Coronary artery (tissue), 2 donors: ENCODE measurements at regions not wholly inside any gene's neighbourhood (a gene's known extent, or its start where the extent isn't known, plus 50 kb on each side); places are given as distances from the start of the nearest gene placed in this dataset.

ENCODE experiments used
- DNase-seq: peaks from one replicate; pipeline ENCODE4 v3.0.0-alpha.2; 2017; ENCODE audit warnings: low spot score
- H3K27ac ChIP-seq, 2 donors: fragments of 200-600 bp; sonication (generic); one replicate each; pipeline ENCODE4 v1.5.1; 2016 to 2019
- H3K4me3 ChIP-seq: fragments of 200-600 bp; sonication (generic); 2 replicates; pipeline ENCODE4 v1.5.1; 2016; ENCODE audit warnings: mild to moderate bottlenecking, moderate library complexity
- TF ChIP-seq, protein P1 (sequence below): fragments of 200-600 bp; sonication (generic); IDR thresholded peaks from one replicate; pipeline ENCODE4 v1.5.1; 2019; ENCODE audit warnings: antibody characterized with exemption

DNA sequence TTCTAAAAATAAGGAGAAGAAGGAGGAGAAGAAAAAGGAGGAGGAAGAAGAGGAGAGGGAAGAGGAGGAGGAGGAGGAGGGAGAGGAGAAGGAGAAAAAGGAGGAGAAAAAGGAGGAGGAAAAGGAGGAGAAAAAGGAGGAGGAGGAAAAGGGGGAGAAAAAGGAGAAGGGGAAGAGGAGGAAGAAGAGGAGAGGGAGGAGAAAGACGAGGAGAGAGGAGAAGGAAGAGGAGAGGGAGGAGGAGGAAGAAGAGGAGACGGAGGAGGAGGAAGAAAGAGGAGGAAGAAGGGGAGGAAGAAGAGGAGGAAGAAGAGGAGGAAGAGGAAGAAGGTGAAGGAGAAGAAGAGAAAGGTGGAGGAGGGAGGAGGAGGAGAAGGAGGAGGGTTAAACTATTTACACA, 210.2 kb upstream of the TRPM3 start:
- no peak for DNase-seq
- no peak overlapping the region for H3K4me3 ChIP-seq
- TF ChIP-seq, protein P1, sequence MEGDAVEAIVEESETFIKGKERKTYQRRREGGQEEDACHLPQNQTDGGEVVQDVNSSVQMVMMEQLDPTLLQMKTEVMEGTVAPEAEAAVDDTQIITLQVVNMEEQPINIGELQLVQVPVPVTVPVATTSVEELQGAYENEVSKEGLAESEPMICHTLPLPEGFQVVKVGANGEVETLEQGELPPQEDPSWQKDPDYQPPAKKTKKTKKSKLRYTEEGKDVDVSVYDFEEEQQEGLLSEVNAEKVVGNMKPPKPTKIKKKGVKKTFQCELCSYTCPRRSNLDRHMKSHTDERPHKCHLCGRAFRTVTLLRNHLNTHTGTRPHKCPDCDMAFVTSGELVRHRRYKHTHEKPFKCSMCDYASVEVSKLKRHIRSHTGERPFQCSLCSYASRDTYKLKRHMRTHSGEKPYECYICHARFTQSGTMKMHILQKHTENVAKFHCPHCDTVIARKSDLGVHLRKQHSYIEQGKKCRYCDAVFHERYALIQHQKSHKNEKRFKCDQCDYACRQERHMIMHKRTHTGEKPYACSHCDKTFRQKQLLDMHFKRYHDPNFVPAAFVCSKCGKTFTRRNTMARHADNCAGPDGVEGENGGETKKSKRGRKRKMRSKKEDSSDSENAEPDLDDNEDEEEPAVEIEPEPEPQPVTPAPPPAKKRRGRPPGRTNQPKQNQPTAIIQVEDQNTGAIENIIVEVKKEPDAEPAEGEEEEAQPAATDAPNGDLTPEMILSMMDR: no peak
- H3K27ac ChIP-seq: no peak overlapping the region

GRCh38 chr9:71329873-71330272, 208.5 kb upstream of the TRPM3 start:
- no peak for DNase-seq
- TF ChIP-seq, protein P1: no peak
- H3K4me3 ChIP-seq: no peak overlapping the region
- no peak overlapping the region for H3K27ac ChIP-seq

DNA sequence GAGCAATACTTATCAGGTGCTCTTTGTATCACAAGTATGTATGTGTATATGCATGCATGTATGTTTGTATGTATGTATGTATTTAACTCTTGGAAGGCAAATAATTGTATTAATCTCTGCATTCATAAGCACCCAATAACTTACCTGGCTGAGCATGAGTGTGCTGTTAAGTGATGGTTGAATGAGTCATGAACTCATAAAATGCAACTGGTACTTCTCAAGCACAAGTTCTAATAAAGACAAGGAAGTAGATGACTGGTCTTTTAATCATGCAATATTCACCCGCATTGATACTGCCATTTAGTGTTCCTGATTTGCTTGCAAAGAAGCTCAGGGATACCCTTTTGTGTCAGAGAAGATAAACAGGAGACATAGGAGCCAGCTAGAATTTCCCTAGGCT, 204.9 kb upstream of the TRPM3 start:
- TF ChIP-seq, protein P1: no peak
- Histone ChIP-seq H3K27ac (no peak overlapping the region), H3K4me3 (no peak overlapping the region)
- DNase-seq: no peak

DNA sequence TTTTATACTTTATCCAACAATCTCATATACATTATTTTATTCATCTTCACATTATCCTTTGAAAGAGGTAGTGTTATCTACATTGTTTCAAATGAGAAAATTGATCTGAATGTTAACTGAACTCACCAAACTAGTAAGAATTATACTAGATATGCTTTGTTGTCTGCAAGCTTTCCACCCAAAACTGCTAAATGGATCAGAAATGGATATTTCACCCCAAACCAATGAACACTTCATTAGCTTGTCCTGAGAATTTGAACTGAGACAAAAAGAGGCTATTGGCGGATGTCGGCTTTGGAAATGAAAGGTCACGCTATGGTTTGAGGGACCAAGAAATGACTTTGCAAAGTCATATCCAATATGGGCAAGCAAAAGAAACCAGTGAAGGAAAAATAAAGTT, 201.9 kb upstream of the TRPM3 start:
- TF ChIP-seq, protein P1: no peak
- Histone ChIP-seq H3K4me3 (no peak overlapping the region), H3K27ac (no peak overlapping the region)
- no peak for DNase-seq

GRCh38 chr9:71322311-71322710, 200.9 kb upstream of the TRPM3 start:
- TF ChIP-seq, protein P1: no peak
- no peak for DNase-seq

DNA sequence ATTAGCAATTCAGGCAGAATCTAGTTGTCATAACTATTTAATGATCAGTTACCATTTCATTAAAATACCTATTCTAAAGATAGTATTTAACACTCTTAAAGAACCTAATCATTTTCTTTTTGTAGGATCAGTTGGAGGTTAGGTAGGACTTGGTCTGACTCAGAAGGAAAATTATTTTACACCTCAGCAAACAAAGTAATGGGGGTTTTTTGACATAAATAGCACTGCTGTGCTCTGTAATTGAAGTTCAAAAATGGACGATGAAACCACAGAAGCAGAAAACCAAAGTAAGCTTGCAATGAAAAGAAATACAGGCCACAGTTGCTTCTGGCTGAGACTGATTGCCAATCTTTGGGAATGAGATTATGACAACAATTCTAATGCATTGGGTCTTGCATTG, 187.0 kb upstream of the TRPM3 start:
- no peak overlapping the region for H3K27ac ChIP-seq
- no peak for DNase-seq
- no peak overlapping the region for H3K4me3 ChIP-seq
- TF ChIP-seq, protein P1: no peak

More at GRCh38 chr9:71322311-71322710, 200.9 kb upstream of the TRPM3 start:
- H3K27ac ChIP-seq: no peak overlapping the region
- H3K4me3 ChIP-seq: no peak overlapping the region

DNA sequence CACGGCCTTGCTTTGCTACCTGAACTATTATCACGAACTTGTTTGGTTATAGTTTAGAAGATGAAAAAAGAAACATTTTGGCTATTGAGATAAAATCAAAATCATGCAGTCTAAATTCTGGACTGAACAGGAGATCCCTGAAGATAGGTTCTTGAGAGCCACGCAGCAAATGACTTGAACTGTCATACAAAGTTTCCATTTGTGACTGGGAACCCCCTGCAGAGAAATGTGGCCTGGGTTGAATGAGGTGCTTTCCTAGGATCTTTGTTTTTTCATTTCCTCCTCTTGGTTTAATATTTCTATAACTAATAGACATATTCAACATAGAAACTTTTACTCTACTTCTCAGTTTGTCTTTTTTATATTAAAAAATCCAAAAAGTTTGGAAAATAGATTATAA, 184.7 kb upstream of the TRPM3 start:
- TF ChIP-seq, protein P1: no peak
- DNase-seq: no peak
- Histone ChIP-seq H3K27ac (no peak overlapping the region), H3K4me3 (no peak overlapping the region)
